ENCODE measurements at regions not wholly inside any gene's neighbourhood (a gene's known extent, or its start where the extent isn't known, plus 50 kb on each side); places are given as distances from the start of the nearest gene placed in this dataset.

DNA sequence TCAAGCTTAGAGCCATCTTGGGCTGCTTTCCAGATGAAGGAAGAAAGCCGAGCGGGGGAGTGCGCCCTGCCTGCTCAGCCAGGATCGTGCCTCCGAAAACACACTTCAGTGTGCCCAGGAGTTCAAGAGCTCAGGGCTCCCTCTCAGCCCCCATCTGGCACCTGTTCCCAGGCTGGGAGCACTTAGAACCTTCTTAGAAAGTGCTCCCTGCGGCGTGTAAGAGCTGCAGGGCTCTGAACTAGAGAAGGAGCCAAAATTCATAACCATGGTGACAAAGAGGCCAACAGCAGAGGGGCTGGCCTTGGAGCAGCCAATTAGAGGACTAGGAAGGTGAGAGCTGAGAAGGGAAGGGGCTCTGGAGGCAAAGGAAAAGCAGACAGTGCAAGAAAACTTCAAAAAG is 59.0 kb upstream of the TNRC6C start:
- DNase-seq: no peak

DNA sequence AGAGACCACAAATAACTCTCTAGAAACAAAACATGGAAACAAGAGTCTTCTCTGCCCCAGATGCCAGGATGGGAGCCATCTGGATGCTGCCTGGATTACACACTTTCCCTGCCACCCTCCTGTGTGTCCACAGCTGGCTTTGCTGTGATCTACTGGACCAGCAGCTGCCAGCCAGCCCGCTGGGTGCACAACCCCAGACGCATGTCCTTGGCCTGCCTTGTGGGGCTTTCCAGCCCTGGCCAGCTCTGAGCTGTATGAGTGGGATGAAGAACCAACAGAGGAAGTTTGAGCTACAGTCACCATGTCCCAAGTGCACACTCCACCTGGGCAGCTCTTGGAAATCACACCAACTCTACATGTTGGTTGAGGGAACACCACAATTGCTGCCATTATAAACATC is 57.0 kb upstream of the TNRC6C start:
- peak; percentile 40 to 69 for DNase-seq

DNA sequence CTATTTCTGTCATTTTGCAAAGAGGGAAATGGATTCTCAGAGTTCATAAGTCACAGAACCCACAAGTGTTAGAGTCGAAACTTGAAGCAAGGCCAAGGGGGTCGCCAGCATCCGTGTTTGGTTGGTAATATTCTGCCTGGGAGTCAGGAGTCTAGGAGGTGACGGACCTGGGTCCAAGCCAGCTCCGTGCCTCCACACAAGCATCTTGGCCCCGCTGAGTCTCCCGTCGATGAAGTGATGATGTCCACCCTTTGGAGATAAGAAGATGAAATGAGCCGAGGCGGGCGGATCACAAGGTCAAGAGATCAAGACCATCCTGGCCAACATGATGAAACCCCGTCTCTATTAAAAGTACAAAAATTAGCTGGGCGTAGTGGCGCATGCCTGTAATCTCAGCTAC is 53.2 kb upstream of the TNRC6C start:
- DNase-seq: no peak

DNA sequence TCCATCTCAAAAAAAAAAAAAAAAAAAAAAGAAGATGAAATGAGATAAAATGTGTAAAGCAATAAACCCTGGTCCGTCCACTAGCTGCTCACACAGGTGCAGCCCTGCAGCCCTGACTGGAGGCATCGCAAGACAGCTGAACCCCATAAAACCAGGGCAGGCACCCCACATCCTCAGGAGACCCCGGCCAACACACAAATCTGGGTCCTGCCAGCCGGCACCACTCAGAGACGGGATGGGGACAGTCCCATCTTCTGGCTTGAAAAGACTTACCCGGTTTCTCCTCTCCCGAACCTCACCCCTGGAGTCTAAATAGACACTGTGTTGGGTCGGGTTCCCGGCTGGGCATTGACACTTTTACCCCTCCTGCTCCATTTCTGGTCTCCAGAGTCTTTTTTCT is 52.7 kb upstream of the TNRC6C start:
- DNase-seq: no peak

- DNase-seq: no peak
Measured at GRCh38 chr17:77906377-77906871, 52.1 kb upstream of the TNRC6C start.

DNA sequence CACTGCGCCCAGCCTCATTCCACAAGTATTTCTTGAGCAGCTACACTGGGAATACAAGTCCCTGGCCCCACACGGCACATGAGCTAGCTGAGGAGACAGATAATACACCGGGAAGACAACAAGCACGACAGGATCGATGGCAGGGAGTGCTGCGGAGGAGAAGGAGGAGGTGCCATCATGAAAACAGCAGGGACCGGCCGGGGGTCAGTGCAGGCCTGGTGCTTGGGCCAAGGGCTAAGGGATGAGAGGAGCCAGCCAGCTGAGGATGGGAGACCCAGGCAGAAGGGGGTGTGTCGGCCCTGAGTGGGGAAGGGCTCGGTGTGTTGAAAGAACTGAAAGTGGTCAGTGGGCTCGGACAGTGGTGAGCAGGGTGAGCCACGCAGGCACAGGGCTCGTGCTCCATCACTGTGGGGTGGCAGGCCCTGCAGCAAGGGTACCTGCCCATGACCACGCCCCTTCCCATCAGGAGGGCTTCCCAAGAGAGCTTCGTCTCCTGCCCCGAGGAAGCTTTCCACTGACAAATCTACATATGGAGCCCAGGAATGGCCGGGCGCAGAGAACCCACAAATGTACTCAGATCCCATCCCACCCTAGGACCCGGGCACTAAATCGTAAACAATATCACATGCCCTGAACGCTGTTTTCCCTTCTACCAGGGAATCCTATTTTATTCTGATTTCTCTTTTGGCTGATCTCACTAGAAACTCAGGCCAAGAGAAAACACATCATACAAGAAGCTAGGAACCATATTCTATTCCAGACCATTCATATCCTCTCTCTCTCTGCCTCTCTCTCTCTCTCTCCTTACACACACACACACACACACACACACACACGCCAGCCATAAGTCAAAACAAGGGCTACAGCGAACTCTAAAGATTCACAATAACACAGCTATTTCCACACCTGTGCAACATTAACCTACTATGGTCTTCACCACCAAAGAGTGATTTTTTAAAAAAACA is 50.7 kb upstream of the TNRC6C start:
- DNase-seq: no peak

DNA sequence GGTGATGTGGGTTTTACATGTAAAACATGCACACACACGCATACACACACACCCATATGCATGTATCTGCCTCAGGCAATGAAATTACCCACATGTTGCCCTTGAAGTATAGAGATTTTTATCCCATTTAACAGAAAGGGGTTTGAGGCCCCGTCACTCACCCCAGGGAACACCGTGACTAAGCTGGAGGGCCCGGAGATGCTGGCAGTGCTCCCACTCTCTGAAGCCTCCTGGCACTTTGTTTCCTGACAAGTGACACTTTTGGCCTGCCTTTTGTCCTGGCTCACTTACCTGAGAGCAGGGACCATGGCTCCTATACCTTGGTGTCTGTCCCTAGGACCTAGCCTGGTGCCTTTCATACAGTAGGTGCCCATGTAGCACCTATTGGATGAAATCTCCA is 50.0 kb upstream of the TNRC6C start:
- no peak for DNase-seq
